HG03520 (cell line): ENCODE measurements at regions not wholly inside any gene's neighbourhood (a gene's known extent, or its start where the extent isn't known, plus 50 kb on each side); places are given as distances from the start of the nearest gene placed in this dataset.
"Not testable (repeated sequence)": the region's sequence is repeated elsewhere in the genome, so short reads cannot be mapped to it uniquely, and the experiment has no call there.

Experiments
- ATAC-seq: cut with Tn5 transposase; IDR thresholded peaks from one replicate; pipeline ENCODE4 v1.9.1; 2021; ENCODE audit warnings: mild to moderate bottlenecking, moderate library complexity; ENCODE audit not compliant: unreplicated experiment

DNA sequence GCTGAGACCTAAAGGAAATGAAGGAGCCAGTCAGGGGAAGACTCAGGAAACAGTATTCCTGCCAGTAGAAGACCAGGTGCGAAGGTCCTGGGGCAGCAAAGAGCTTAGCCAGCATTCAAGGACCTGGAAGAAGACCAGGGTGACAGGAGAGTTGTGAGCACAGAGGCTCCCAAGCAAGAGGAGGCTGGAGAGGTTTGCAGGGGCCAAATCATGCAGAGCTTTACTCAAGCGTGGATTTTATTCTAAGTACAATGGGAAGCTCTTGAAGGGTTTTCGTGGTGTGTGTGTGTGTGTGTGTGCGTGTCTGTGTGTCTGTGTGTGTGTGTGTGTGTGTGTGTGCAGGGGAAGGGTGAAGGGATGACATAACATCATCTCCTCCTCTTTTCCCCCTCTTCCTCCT lies 200.7 kb upstream of the IRF2BP2 start:
- not testable (repeated sequence) for ATAC-seq

DNA sequence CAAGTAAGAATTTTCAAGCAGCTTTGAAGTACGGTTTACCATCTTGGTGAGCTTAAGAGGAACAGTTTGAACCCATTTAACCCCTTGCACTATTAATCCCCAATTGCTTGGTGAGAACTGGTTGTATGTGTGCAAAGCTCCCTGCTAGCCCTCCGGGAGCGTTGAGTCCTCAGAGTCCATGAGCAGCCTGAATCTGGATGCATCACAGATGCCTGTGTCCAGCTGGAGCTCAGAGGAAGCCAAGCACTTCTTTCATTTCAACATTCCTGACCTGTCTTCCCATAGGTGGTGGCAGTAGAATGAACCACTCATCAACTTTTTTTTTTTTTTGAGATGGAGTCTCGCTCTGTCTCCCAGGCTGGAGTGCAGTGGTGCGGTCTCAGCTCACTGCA lies 199.9 kb upstream of the IRF2BP2 start:
- ATAC-seq: not testable (repeated sequence)

DNA sequence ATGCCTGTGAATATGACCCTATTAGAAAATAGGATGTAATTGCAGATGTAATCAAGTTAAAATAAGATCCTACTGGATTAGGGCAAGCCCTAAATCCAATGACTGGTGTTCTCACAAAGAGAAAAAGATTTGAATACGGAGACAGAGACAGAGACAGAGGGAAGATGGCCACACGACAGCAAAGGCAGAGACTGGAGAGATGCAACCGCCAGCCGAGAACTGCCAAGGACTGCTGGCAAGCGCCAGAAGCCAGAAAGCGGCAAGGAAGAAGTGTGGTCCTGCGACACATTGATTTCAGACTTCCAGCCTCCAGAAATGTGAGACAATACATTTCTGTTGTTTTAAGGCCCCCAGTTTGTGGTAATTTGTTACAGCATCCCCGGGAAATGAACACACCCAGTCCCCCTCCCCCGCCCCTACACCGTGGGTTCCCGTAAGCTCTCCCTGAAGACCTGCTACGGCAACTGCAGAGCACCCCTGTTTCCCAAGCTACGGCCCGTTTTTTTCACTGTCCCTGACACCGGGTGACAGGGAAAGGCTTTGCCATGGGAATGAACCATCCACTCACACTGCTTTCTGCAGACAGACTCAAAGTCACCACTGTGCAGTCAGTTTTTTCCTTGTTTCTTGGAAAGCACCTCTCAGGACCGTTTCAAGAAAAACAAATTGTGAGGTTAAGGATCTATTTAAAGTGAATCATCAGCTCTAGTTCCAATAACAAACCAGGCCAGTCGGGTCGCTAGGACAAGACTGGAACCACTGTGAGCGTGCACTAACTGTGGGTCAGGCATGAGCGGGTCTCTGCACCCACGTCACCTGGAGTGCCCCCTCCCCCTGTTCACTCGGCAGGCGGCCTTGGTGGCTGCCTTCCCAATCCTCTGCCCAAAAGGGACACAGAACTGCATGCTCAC lies 199.2 kb upstream of the IRF2BP2 start:
- not testable (repeated sequence) for ATAC-seq

DNA sequence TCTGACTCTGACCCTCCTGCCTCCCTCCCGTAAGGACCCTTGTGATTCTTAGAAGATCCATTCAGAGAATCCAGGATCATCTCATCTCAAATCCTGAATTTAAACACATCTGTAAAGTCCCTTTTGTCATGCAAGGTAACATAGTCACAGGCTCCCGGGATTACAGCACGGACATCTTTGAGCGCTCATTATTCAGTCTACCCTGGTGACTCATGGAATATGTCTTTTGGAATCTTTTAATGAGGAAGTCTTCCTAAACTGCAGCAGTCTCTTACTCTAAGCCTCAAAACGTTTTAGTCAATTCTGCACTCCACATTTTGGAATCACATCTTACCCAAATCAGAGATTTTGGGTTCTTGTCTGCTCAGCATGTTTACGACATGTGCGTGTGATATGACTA lies 198.5 kb upstream of the IRF2BP2 start:
- not testable (repeated sequence) for ATAC-seq

DNA sequence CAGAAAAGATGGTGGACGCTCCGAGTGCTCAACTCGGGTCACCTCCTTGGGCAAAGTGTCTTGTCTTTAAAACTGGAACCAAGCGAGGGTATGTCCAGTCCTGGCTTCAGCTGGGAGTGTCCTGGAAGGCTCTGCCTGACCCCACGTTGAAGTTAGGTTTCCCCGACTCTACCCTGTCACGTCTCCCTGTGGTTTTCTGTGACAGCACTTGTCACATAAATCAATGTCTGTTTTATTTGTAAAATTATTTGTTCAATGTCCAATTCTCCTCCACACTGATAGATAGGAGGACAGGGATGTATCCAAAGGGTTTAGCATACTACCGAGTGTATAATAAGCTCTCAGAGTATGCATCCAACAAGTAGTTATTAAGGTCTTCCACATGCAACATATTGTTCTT lies 197.7 kb upstream of the IRF2BP2 start:
- not testable (repeated sequence) for ATAC-seq

DNA sequence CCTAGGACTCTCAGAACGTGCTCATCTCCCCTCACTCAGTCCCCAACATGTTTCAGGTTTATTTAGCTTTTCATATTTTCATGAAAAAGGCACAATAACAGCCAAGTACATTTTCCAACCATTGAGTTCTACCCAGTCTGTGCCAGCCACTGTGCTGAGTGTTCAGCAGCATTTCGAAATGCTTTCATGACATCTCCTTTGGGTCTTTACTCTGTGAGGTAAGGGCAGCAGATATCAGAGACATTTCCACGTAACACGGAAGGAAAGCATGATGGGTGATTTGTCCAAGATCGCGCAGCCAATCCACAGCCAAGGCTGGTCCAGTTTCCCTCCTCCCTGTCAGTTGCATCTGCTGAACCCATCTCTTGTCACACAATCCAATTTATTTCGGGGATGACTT lies 192.6 kb upstream of the IRF2BP2 start:
- ATAC-seq: not testable (repeated sequence)

DNA sequence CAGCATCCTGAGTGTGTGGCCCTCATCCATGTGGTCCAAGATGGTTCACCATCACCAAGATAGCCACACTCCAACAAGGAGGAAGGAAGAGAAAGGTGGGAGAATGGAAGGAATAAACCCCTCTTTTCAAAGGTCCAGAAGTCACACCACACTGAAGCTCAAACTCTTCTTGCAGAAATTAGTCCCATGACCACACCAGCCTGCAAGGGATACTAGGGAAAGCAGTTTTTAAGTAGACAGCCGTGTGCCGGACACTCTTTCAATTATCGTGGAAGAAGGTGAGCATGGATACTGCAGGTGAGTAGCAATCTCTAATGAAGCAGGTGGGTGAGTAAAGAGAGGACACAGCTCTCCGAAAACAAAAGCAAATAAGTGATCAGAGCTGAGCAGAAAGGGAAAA lies 191.7 kb upstream of the IRF2BP2 start:
- ATAC-seq: not testable (repeated sequence)

DNA sequence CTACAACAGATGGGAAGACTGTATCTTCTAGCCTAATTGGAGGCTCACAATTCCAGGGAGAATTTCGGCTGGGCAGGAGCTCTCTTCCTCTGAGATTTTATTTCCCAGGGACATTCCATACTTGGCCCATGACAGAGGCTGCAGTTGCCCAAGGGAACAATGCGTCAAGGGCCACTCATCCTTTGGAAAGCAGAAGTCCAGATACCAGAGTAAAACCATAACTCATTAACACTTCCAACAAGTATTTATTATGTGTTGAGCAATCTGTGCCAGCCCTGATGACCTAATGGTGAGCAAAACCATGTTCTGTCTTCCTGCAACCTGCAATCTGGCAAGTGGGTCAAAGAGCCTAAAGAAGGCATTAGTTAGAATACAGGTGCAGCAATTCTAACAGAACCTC lies 191.2 kb upstream of the IRF2BP2 start:
- not testable (repeated sequence) for ATAC-seq

DNA sequence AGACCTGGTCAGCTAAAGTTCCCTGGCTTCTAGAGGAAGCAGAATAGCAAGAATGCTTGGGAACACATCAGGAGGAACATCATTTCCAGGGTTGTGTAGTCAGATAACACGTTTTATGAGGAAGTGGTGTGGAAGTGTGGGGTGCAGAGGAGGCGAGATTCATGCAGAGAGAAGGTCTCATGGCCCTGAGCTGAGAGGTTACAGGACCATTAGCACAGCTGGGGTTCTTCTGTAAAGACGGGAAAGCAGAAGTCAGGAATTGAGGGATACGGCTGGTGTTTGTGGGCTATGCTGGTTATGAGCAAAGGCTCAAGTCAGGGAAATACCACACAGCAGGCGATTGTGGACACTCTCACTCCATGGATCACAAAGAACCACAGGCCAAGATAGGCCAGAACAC lies 190.6 kb upstream of the IRF2BP2 start:
- ATAC-seq: not testable (repeated sequence)

DNA sequence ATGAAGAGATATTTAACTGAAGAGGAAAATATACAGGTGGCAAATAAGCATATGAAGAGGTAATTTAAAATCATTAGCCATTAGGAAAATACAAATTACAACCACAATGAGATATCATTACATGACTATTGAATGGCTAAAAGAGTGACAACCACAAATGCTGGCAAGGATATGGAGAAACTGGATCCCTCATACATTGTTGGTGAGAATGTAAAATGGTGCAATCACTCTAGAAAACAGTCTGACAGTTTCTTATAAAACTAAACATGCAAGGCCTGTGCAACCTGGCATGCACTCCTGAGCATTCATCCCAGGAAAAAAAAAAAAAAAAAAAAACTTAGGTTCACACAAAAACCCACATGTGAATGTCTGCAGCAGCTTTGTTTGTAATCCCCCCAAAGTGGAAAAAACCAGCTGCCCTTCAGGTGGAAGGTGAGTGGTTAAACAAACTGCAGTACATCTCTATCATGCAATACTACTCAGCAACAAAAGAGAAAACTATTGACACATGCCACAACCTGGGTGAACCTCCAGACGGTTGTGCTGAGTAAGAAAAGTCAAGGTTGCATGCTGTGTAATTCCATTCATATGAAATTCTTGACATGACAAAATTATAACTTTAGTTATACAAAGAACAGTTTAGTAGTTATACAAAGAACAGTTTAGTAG lies 189.2 kb upstream of the IRF2BP2 start:
- ATAC-seq: not testable (repeated sequence)

DNA sequence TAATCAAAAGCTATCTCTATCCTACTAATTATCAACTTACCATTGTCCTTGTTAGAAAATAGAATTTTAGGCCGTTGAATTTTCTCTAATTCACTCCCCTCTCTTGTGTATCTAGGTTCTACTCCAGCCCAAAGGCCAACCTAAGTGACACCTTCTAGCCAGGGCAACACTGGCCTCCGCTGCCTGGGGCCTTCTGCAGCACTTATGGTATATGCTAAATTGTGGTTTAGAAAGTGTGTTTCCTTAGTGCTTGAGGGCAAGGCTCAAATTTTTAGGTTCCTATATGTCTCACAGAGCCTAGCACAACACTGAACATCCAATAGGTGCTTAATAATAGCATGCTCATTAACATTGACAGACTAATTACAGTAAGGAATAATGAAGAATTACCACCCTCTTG lies 187.2 kb upstream of the IRF2BP2 start:
- ATAC-seq: not testable (repeated sequence)

DNA sequence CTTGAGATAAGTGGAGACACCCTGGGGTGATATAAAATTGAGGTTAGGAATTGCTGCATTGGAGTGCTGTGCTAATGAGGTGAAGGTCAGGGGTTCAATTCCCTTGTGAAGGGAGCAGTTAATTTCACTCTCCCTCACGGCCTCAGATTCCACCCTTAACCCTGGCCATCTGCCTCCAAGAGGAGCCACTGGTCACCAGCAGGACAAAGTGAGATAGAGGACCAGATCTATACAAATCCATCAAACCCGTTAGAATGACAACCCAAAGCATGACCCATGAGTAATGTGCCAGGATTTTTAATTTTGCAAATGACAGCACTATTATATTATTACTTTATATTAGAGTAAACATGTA lies 186.4 kb upstream of the IRF2BP2 start:
- not testable (repeated sequence) for ATAC-seq

DNA sequence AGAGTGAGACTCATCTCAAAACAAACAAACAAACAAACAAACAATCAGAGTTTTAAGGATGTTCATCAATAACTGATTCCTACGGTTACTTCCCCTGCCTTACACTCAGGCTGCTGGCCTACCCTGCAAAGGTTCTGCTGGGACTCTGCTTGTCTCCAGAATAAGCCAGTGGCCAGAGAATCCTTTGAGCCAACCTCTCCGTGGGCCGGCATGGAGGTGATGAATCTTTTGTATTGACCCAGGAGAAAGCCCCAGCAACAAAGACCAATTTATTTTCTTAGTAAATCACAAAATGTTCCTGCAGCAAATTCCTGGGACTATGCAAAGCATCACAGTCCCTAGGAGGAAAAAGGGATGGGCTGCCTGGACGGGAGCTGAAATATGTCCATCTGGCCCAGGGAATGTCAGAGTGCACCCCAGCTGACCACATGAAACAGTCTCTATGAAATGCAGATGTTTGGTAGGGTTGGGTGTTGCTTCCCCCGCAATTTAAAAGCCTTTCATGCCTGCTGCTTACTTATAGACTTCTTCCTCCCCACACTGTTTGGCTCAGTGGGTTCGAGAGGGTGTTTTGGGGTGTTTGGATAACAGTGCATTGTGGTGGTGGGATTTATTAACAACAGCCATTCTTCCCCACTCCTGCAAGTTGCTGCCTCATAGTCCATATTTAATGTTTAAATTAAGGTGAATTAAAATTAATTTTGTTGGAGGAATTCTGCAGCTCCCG lies 185.9 kb upstream of the IRF2BP2 start:
- not testable (repeated sequence) for ATAC-seq

DNA sequence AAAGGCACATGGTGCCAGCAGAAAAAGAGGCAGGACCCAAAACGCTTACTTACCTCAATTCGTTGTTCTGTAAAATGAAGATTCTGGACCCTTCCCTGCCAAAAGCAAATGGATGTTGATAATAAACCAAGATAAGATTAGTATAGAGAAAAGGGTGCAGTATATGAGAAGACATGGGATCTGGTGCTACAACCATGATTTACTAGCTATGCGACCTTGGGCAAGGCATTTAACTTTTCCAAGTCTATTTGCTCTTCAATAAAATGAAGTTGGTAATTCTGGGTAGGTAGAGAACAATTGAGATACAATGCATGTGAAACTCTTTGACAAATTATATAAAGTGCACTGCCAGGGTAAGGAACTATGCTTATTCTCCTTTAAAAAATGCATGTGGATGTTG lies 185.0 kb upstream of the IRF2BP2 start:
- not testable (repeated sequence) for ATAC-seq

DNA sequence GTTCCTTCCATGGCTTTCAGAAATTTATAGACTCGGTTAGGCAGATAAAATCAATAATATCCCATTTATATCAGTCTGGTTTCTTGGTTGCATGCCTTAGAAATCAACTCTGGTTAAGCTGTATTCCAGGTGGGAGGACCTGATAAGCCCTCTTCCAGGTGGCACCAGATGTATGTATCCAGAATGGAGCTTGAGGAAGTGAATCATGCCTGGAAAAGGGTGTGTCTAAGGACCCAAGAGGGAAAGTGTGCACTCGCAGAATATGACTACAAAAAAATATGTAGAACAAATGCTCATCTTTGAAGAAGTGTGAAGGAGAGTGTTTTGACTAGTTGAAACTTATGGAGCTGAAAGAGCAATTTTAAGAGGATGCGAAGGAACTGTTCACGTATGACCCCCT lies 184.5 kb upstream of the IRF2BP2 start:
- ATAC-seq: not testable (repeated sequence)

DNA sequence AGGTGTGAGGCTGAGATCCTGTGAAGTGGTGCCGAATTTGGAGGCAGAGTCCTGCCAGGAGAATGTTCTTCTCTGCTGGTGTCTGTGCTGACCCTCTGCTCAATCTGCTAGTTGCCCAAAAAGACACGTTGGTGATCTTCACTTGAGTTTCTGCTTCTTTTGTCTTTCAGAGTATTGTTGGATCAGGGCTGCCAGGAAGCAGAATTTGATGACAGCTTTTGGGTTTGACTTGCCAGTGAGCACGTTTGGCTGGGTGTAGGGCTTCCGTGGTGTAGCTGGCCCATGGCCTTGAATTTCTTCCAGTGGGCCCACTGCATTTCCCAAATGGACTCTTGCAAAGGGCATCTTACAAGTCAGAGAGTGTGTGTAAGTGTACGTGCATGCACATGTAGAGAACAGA lies 183.9 kb upstream of the IRF2BP2 start:
- ATAC-seq: not testable (repeated sequence)

DNA sequence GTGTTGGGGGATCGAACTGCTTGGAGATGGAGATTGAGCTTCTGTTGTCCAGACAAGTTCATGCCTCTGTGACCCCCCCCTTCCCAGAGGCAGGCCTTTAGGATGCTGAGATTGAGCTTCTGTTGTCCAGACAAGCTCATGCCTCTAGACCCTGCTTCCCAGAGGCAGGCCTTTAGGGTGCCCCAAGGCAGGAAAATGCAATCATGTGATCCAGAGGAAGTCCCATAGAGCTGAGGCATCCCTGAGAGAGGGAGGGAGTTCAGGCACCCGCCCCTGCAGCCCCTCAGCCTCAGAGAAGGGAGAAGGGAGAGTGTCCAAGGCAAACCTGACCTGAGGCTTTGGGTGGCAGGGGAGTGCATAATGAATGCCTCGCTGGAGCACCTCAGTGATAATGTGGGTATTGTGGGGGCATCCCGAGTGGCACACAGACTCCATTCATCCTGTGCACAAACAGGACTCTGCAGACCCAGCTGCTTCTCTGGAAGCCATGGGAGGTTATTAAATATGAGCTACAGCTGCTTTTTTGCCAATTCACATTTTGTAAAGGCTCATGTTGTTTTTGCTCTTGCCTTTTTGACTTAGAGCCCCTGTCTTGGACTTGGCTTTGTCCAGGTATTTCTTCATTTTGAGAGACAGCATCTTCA lies 182.4 kb upstream of the IRF2BP2 start:
- ATAC-seq: not testable (repeated sequence)

DNA sequence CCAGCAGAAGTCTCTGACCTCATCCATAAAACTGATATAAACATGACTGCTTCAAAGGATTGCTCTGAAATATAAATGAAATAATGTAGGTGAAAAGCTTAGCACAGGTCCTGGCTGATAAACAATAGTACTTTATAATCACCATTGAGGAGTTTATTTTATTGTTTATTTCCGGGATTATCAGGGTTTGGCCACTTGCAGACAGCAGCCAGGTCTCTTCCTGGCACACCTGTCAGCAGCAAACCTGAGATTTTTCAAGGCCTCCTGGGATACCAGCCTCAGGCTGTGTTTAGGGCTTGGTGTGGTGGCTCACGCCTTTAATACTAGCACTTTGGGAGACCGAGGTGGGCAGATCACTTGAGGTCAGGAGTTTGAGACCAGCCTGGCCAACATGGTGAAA lies 181.6 kb upstream of the IRF2BP2 start:
- ATAC-seq: not testable (repeated sequence)

DNA sequence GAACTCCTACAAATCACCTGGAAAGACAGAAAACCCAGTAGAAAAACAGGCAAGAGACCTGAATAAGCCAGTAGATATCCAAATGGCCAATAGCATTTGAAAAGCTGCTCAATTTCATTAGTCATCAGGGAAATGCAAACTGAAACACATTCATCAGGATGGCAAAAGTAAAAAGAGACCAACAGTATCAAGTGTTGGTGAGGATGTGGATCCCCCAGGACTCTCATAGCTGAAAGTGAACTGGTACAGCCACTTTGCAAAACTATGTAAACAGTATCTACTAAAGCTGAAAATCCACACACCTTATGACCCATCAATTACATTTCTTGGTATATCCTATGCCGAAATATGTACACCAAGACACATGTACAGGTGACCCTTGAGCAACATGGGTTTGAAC lies 180.4 kb upstream of the IRF2BP2 start:
- not testable (repeated sequence) for ATAC-seq

DNA sequence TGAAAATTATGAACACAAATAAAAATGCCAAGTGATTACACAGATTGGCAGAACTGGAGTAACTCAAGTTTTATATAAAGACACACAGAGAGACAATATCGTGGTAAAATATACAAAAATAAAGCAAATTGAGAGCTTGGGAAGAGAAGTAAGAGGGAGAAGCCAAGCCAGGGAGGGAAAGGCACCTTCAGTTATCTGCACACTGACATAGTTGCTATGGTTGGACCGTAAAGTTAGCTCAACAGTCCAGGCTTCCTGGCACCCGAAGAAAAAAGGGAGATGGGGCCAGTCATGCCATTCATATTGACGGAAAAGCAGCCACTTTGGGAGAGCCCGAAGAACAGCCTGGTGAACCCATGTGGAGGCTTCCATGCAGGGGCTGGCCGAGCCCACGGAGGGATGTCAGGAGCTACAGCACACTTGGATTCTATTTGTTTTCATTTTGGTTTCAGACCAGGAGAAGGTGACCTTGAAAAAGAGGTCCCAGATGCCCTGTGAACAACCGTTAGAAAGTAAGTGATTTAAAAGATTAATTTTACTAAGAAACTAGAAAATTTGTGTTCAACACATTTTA lies 177.1 kb upstream of the IRF2BP2 start:
- ATAC-seq: not testable (repeated sequence)

DNA sequence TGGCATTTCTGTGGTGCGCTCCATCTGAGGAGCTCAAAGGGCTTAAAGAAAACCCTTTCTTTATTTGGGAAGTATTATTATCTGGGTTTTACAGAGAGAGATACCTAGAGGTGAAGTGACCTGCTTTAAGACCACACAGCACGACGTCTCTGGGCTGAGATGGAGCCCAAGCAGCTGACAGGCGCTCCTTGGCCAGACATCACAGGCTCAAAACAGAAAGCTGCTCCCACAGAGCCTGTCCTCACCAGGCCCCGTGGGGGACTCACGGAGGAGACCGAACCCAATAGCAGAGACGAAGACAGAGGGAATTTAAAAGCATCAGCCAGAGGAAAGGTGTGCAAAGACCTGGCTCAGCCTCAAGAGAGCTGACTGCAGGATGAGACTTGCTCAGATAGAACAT lies 175.9 kb upstream of the IRF2BP2 start:
- ATAC-seq: not testable (repeated sequence)
